GM12892 (cell line): ENCODE measurements at regions not wholly inside any gene's neighbourhood (a gene's known extent, or its start where the extent isn't known, plus 50 kb on each side); places are given as distances from the start of the nearest gene placed in this dataset.

Experiments
- POLR2A ChIP-seq: IDR thresholded peaks from 2 replicates; pipeline ENCODE4 v1.6.1; 2011; ENCODE audit warnings: low read depth, low read length, control low read depth
- POLR2AphosphoS5 ChIP-seq: IDR thresholded peaks from 2 replicates; pipeline ENCODE4 v1.6.1; 2011; ENCODE audit warnings: low read depth, low read length, control low read depth
- TAF1 ChIP-seq: IDR thresholded peaks from 2 replicates; pipeline ENCODE4 v1.6.1; 2011; ENCODE audit warnings: low read depth, mild to moderate bottlenecking, control low read depth, low read length, borderline replicate concordance

DNA sequence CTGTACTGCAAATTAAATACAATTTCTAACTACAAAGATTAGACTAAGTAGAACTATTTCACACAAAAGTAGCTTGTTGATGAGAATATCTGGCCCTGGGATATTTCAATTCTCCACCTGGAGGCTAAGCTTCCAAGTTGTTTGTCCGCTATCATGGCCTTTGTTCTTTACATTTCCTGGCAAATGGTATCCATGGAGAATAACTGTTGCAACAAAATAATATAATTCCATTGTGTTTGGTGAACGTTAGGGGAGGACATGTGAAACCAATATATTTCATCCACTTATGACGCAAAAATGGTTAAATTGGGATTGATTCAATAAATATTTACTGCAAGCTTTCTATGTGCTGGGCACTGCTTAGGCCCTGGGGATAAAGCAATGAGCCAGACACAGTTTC is 565.4 kb downstream of the PTPRC start:
- TF ChIP-seq TAF1 (no peak), POLR2A (no peak), POLR2AphosphoS5 (no peak)
